GM21737 (cell line): ENCODE measurements at regions not wholly inside any gene's neighbourhood (a gene's known extent, or its start where the extent isn't known, plus 50 kb on each side); places are given as distances from the start of the nearest gene placed in this dataset.

Source experiments
- ATAC-seq: cut with Tn5 transposase; IDR thresholded peaks from one replicate; pipeline ENCODE4 v1.9.1; 2021; ENCODE audit warnings: mild to moderate bottlenecking, moderate library complexity; ENCODE audit not compliant: unreplicated experiment

DNA sequence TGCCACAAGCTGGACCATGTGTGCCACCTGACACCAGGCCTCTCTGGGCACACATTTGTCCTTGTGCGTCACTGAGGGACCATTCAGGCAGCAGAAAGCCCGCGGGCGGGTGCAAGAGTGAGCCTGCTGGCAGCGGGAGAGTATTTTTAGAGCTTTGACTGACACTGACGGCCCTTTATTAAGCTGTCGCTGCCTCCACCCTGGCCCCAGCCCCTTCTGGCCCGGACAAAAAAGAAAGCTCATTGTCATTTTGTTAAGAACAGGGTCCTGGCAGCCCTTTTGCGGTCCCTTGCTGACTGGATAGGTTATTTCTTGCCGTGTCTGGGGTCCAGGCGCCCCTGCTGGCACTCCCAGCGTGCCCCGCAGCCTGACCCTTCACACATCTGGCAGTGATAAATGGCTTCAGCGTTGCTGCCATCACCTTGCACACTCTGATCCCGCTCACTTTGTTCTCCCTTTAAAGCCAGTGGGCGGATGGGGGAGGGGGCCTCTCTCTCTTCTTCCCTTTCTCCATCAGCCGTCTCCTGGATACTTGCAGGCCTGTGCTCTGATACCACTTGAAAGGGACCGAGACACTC is 78.4 kb upstream of the NKD1 start:
- ATAC-seq: no peak

DNA sequence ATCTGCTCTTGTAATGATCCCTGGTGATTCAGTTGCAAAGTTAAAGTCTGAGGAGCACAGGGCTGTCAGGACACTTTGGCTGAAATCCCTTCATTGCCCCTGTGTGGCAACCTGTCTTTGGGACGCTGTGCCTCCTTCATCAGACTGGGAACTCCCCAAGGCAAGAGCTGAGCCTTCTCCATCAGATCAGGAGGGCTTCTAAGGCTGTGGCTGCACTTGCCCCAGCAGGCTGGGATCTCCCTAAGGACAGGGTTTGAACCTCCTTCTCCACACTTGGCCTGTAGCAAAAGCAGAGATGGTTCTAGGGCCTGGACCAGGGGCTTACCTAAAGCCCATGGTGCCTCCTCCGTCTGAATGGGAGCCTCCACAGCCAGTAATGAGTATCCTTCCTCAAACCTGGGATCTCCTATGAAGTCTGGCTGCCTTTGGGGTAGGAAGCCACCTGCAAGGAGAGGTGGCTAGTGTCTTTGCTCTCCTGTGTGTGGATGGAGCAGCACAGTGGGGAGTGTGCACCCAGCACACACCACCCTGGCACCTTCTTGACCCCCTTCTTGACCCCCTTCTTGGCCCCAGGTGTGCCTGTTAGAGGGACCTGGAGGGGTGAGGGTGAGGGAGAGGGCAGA is 79.0 kb upstream of the NKD1 start:
- no peak for ATAC-seq

GRCh38 chr16:50468749-50469078 is 79.5 kb upstream of the NKD1 start:
- ATAC-seq: no peak

- no peak for ATAC-seq
Observed at GRCh38 chr16:50467943-50468748, 80.0 kb upstream of the NKD1 start.

GRCh38 chr16:50467559-50467942 is 80.6 kb upstream of the NKD1 start:
- no peak for ATAC-seq

DNA sequence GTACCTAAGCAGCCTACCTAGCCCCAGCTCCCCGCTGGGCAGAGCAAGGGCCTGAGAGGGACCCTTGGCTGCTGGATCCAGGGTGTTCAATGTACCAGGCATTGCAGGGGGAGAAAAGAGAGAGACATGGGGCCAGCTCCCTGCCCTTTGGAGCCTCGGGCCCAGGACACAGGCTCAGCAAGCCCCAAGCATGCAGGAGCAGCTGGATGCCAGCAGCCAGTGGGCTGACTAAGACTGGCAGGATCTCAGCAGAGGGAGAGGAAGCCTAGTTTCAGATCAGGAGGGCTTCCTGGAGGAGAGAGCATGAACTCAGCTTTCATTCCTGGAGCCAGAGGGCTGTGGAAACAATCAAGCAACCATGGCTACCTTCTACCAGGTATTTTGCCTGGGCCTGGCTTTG is 82.0 kb upstream of the NKD1 start:
- no peak for ATAC-seq

DNA sequence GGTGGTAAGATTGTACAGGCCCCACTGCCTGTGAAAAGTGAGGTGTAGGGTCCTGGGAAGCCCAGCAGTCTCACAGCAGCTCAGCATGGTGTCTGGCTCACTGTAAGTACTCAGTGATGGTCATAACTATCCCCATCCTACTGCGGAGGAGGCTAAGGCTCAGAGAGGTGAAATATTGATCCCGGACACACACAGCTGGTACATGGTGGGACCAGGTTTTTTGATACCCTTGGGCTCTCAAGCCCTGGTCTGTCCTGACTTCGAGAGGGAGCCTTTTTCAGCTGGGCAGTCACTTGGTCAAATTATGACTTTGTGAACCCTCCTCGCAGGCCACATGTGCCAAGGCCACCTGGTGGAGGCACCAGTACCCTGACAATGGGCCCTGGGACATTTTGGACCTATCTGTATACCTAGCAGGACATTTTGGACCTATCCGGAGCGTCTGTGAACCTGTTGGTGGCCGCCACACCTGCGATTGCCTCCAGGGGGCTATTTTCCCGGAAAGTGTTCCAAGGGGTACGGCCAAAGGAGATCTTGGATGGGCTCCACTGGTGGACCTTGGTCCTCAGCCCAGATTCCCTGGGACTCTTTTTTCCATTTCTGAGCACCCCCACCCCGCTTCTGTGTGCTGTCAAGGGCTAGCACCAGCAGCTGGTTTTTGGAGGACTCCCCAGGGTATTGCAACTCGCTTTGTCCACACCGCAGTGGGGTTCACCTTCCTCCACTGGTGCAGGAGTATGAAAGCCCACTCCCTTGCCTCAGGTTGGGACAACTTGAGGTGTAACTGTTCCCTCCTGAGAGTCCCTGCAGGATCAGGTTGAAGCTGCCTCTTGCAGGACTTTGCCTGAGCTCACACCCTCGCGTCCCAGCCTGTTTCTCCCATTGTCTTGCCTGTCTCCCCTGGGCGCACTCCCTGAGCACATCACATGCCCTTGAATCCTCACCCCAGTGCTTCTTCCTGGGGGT is 83.6 kb upstream of the NKD1 start:
- no peak for ATAC-seq

DNA sequence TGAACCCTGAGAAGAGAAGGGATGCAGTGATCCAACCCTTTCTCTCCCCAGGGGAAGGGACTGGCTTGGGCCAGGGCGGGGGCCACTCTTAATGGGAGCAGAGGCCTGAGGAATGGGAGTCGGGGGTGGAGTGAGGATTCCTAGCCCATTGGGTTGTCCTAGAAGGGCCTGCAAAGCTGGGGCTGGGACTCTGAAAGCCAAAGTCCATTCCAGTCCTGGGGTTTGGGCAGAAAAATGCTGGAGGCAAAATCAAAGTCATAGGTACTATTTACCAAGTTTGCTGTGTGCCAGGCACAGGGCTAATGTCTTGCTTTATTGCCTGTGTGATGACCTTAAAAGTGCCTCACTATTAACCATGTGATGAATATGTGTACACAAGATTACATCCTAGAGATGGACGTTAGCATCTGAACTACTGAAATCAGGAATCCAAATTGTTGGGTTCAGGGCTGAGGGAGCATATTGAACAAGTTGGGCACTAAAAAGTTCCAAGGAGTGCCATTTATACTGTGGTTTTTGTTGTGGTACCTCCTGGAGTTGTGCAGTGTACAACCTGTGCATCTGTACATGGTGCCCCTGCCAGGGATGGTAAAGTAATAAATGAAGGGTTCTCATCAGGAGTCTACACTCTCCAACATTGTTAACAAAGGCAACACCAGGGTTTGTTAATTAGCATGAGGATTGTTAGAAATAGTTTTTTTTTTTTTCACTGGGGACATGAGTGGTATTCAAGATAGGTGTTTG is 84.4 kb upstream of the NKD1 start:
- no peak for ATAC-seq

DNA sequence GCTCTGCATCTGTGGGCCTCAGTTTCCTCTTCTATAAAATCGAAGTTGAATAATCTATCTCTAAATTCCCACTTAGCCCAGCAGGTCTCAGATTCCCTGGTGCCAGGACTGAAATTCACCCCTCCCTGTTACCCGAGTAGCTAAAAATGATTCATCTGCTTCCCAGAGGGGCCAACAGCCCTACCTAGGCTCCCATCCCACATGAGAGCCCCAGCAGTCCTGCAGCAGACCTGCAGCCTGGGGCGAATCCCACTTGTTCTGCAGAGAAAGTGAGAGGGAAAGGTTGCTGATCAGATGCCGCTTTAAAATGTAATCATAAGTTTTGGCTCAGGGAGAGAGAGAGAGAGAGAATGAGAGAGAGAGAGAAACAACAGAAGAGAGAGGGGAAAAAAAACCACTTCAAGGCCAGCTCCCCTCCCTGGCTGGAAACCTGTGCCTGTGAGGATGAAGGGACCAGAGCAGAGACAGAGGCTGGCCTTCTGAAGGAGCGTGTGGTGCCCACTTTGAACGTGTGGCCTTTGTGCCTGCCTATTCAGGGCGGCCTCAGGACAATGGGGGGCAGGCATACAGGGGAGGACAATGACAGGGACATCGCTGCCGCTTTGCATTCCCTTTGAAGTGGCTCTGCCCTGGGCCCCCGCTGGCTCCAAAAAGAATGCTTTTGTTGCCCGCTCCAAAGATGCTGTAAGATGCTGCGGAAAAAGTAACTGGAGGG is 85.2 kb upstream of the NKD1 start:
- no peak for ATAC-seq

GRCh38 chr16:50461400-50461760 is 86.8 kb upstream of the NKD1 start:
- ATAC-seq: no peak

GRCh38 chr16:50460538-50461399 is 87.4 kb upstream of the NKD1 start:
- no peak for ATAC-seq

- ATAC-seq: no peak
Observed at GRCh38 chr16:50459496-50460080, 88.6 kb upstream of the NKD1 start.

DNA sequence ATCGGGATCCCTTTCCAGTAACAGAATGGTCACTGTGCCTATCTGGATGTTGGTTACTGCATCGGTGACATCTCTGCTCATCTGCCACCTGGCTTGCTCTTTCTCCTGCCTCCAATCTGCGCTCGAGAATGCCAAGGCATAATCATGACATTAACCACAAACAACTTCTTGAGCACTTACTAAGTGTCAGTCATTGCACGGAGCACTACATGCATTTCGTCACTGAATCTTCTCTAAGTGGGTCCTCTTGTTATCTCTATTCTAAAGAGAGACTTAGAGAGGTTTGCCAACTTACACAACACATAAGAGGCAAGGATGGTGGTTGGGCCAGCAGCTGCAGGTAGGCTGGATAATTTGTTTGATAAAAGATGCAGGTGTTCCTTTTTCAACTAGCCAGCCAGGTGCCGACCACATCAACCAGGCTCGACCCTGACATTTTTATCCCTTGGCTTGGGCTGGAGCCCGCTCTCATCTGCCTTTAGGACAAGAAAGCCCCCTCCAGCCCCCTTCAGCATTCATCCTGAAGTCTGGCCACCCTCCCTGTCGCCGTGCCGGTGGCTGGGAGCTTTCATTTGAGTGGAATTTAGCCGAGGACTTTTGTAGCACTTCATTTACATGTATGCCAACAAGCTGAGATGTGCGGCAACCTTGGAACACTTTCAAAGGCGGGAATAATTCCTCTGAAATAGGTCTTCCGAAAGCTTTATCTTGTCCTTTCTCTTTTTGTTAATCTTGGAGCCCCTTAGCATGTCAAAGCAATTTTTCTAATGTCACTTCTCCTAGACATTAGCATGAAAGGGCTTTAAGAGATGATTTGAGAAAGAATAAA is 89.3 kb upstream of the NKD1 start:
- ATAC-seq: no peak

GRCh38 chr16:50457979-50458491 is 89.2 kb upstream of the BRD7 start:
- no peak for ATAC-seq

GRCh38 chr16:50457423-50457822 is 88.6 kb upstream of the BRD7 start:
- no peak for ATAC-seq

DNA sequence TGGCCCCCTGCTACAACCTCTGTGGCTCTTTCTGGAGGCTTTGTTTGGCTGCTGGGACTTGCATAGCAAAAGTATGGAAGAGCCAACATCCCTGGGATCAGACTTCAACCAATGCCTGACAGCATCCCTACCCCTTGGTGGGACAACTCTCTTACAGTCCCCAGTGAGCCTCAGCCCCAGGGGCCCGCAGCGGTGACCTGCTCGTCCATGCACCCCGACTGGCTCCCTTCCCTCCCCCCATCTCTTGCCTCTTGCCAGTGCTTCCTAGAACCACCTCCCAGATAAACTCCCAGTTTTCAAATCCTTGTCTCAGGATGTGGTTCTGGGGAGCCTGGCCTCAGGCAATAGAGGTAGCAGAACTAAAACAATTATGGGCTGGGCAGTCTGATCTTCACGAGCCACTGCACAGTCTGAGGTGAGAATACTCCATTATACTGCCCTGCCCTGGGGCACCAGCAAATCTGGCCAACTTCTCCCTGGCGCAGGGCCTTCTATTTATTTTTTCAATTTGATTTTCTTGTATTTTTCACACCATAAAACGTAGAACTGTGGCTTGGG is 86.6 kb upstream of the BRD7 start:
- no peak for ATAC-seq

DNA sequence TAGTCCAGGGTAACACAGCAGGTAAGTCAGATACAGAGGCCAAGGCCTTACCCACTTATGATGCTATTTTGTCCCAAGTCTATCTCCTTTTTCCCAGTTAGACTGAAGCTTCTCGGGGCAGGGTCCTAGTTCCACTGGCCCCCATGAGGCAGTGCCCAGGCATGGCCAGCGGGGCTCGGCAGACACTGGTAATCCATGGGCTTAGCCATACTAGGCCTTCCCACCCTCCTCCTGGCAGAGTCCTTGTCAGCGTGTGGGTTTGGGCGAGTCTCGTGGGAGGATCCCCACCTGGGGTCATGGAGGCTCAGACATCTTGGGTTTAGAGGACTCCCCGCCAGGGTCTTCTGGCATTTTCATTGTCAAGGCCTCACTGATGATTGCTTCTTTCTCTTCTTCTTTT is 84.7 kb upstream of the BRD7 start:
- ATAC-seq: no peak
